GM23338 (cell line): ENCODE measurements at regions not wholly inside any gene's neighbourhood (a gene's known extent, or its start where the extent isn't known, plus 50 kb on each side); places are given as distances from the start of the nearest gene placed in this dataset.

Source experiments
- POLR2AphosphoS5 ChIP-seq: IDR thresholded peaks from 2 replicates; pipeline ENCODE4 v1.6.1; 2016; ENCODE audit warnings: antibody characterized with exemption, low read depth
- TF ChIP-seq, protein P1 (sequence below), 2 experiments: fragments of 200-600 bp in 1 of 2; sonication (generic) in 1 of 2; conservative IDR thresholded peaks; 2 replicates each; pipeline versions ENCODE4 v1.5.1 to v1.6.1; 2016 to 2017; ENCODE audit warnings: antibody characterized with exemption in 2 of 2, low read depth in 2 of 2, mild to moderate bottlenecking in 2 of 2, moderate library complexity in 1 of 2

DNA sequence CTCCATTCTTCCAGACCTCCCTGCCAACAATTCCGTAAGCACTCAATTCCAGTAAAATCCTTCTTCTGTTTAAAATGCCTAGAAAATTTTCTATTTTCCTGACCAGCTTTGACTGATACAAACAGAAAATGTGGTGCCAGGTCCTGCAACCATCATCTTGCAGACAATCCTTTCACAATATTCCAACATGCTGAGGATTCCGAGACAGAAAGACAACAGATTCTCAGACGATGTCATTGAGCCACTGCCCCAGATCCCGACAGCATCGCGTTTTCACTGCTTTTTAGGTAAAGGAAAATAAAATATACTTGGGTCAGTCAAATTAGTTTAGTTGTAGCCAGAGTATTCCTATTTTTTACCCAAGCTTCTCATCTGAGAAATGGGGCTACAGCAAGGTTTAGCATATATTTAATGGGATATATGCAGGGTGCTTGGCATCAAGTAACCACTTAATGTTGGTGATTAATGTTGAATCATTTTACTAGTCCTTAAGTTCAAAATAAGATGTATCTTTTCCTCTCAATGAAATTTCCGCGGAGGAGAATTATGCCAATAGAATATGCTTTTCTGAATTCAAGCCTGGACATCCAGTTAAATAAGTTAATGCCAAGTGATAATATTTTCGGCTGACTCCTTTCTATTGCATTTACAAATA lies 866.6 kb downstream of the SLC4A3 start:
- no peak for TF ChIP-seq POLR2AphosphoS5
- TF ChIP-seq, protein P1, sequence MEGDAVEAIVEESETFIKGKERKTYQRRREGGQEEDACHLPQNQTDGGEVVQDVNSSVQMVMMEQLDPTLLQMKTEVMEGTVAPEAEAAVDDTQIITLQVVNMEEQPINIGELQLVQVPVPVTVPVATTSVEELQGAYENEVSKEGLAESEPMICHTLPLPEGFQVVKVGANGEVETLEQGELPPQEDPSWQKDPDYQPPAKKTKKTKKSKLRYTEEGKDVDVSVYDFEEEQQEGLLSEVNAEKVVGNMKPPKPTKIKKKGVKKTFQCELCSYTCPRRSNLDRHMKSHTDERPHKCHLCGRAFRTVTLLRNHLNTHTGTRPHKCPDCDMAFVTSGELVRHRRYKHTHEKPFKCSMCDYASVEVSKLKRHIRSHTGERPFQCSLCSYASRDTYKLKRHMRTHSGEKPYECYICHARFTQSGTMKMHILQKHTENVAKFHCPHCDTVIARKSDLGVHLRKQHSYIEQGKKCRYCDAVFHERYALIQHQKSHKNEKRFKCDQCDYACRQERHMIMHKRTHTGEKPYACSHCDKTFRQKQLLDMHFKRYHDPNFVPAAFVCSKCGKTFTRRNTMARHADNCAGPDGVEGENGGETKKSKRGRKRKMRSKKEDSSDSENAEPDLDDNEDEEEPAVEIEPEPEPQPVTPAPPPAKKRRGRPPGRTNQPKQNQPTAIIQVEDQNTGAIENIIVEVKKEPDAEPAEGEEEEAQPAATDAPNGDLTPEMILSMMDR (conservative IDR thresholded peaks at IDR 0.05; ENCODE audit: low read depth in 2 of 2), result no peak
